H1 (cell line): ENCODE measurements at regions not wholly inside any gene's neighbourhood (a gene's known extent, or its start where the extent isn't known, plus 50 kb on each side); places are given as distances from the start of the nearest gene placed in this dataset.

Experiments
- CTCF ChIA-PET: fragments of 300-600 bp; sonication (Branson Sonifier 250); formaldehyde crosslinking; loops from one replicate; lab custom pipeline; 2021; ENCODE audit not compliant: partially characterized antibody; lab: Charles Lee
- POLR2A ChIA-PET: fragments of 300-600 bp; sonication (Branson Sonifier 250); formaldehyde crosslinking; loops from one replicate; lab custom pipeline; 2021; ENCODE audit warnings: inconsistent platforms; ENCODE audit not compliant: partially characterized antibody; lab: Charles Lee
- DNase-seq, 2 experiments: peaks; one replicate each; pipeline versions ENCODE4 v3.0.0 to v3.0.0-alpha.2; 2010 to 2022; ENCODE audit warnings: low spot score in 2 of 2, low read depth in 1 of 2, mixed read lengths in 1 of 2
- FAIRE-seq: peaks from 2 replicates; lab custom pipeline; 2011; peaks lifted over from hg19 to GRCh38; lab: Jason Lieb, UNC
- H2AFZ ChIP-seq: 2 replicates; pipeline ENCODE4 v1.8.1; 2012; ENCODE audit warnings: low read length, inconsistent platforms
- H2AK5ac ChIP-seq: 2 replicates; pipeline ENCODE4 v1.6.1; 2013; ENCODE audit warnings: low read depth, low read length
- H2BK120ac ChIP-seq: replicated peaks from 2 replicates; pipeline ENCODE3; 2013; ENCODE audit warnings: low read depth, low read length, inconsistent platforms
- H2BK12ac ChIP-seq: 2 replicates; pipeline ENCODE4 v1.6.1; 2013; ENCODE audit warnings: low read depth, low read length
- H2BK15ac ChIP-seq: 2 replicates; pipeline ENCODE4 v1.6.1; 2013; ENCODE audit warnings: low read length
- H2BK20ac ChIP-seq: 2 replicates; pipeline ENCODE4 v1.6.1; 2013; ENCODE audit warnings: low read length
- H2BK5ac ChIP-seq: 2 replicates; pipeline ENCODE4 v1.6.1; 2013; ENCODE audit warnings: low read depth, low read length
- H3K14ac ChIP-seq: 2 replicates; pipeline ENCODE4 v1.6.1; 2013; ENCODE audit warnings: inconsistent platforms; ENCODE audit not compliant: insufficient read length
- H3K18ac ChIP-seq: 2 replicates; pipeline ENCODE4 v1.6.1; 2013; ENCODE audit warnings: low read length; ENCODE audit errors: extremely low read depth
- H3K23ac ChIP-seq: 2 replicates; pipeline ENCODE4 v1.6.1; 2013; ENCODE audit warnings: inconsistent platforms; ENCODE audit not compliant: insufficient read length
- H3K23me2 ChIP-seq: 2 replicates; pipeline ENCODE4 v1.6.1; 2013; ENCODE audit warnings: low read depth, low read length
- H3K27ac ChIP-seq: 2 replicates; pipeline ENCODE4 v1.6.1; 2011; ENCODE audit warnings: low read depth, low read length, inconsistent platforms
- H3K27me3 ChIP-seq, 4 experiments: replicated peaks in 1 of 4; 1 replicate in 1 of 4; 2 replicates in 3 of 4; pipeline versions ENCODE4 v1.6.1 to v1.8.1; 2011 to 2013; ENCODE audit warnings: low read length in 3 of 4, mild to moderate bottlenecking in 3 of 4, inconsistent platforms in 2 of 4, mixed read lengths in 2 of 4, moderate library complexity in 1 of 4; ENCODE audit not compliant: control insufficient read depth in 3 of 4, insufficient read depth in 3 of 4; ENCODE audit errors: extremely low read depth in 1 of 4
- H3K36me3 ChIP-seq, 4 experiments: 2 replicates each; pipeline versions ENCODE4 v1.6.1 to v1.8.1; 2011 to 2013; ENCODE audit warnings: mild to moderate bottlenecking in 4 of 4, low read length in 3 of 4, moderate library complexity in 2 of 4, control low read depth in 1 of 4, inconsistent platforms in 1 of 4; ENCODE audit not compliant: insufficient read depth in 4 of 4, control insufficient read depth in 2 of 4
- H3K4ac ChIP-seq: replicated peaks from 2 replicates; pipeline ENCODE3; 2013; ENCODE audit warnings: low read length, low read depth, mixed read lengths, inconsistent platforms; ENCODE audit not compliant: insufficient read length
- H3K4me1 ChIP-seq, 4 experiments: replicated peaks in 1 of 4; 1 replicate in 1 of 4; 2 replicates in 3 of 4; pipeline versions ENCODE4 v1.6.1 to v1.8.1; 2011 to 2013; ENCODE audit warnings: low read length in 3 of 4, inconsistent platforms in 2 of 4, mixed read lengths in 1 of 4; ENCODE audit not compliant: insufficient read depth in 4 of 4, control insufficient read depth in 3 of 4
- H3K4me2 ChIP-seq, 2 experiments: 2 replicates each; pipeline versions ENCODE4 v1.6.1 to v1.8.1; 2011 to 2013; ENCODE audit warnings: low read depth in 2 of 2, low read length in 2 of 2, control low read depth in 1 of 2, inconsistent platforms in 1 of 2, mild to moderate bottlenecking in 1 of 2; ENCODE audit not compliant: insufficient read depth in 1 of 2
- H3K4me3 ChIP-seq, 4 experiments: fragments of 200-600, 300-600 bp in 1 of 4; sonication (generic), shearing (Covaris generic), sonication (Bioruptor Twin) in 1 of 4; 2 replicates each; pipeline versions ENCODE4 v1.5.1 to v1.8.1; 2011 to 2016; ENCODE audit warnings: low read length in 4 of 4, low read depth in 3 of 4, control low read depth in 2 of 4, inconsistent platforms in 2 of 4, mild to moderate bottlenecking in 2 of 4, mixed read lengths in 1 of 4, moderate library complexity in 1 of 4; ENCODE audit not compliant: insufficient read depth in 2 of 4; ENCODE audit errors: extremely low read depth in 1 of 4
- H3K56ac ChIP-seq: replicated peaks from 2 replicates; pipeline ENCODE3; 2013; ENCODE audit warnings: low read depth, mild to moderate bottlenecking, mixed read lengths, low read length, inconsistent platforms; ENCODE audit not compliant: insufficient read length
- H3K79me1 ChIP-seq: 2 replicates; pipeline ENCODE4 v1.6.1; 2013; ENCODE audit warnings: low read depth, low read length, control low read depth
- H3K79me2 ChIP-seq, 2 experiments: 2 replicates each; pipeline versions ENCODE4 v1.6.1 to v1.8.1; 2012 to 2013; ENCODE audit warnings: low read length in 2 of 2, mild to moderate bottlenecking in 2 of 2, inconsistent platforms in 1 of 2; ENCODE audit not compliant: insufficient read depth in 2 of 2, control insufficient read depth in 1 of 2
- H3K9ac ChIP-seq, 4 experiments: replicated peaks in 1 of 4; 1 replicate in 1 of 4; 2 replicates in 3 of 4; pipeline versions ENCODE4 v1.6.1 to v1.8.1; 2011 to 2013; ENCODE audit warnings: low read depth in 3 of 4, low read length in 3 of 4, control low read depth in 2 of 4, mild to moderate bottlenecking in 2 of 4, moderate library complexity in 2 of 4, inconsistent platforms in 1 of 4; ENCODE audit errors: extremely low read depth in 1 of 4
- H3K9me3 ChIP-seq, 2 experiments: 2 replicates each; pipeline versions ENCODE4 v1.6.1 to v1.8.1; 2012 to 2013; ENCODE audit warnings: mild to moderate bottlenecking in 2 of 2, moderate library complexity in 2 of 2, control low read depth in 1 of 2, inconsistent platforms in 1 of 2, low read depth in 1 of 2, low read length in 1 of 2, mixed read lengths in 1 of 2; ENCODE audit not compliant: insufficient read depth in 2 of 2
- H4K20me1 ChIP-seq, 2 experiments: replicated peaks in 1 of 2; 2 replicates each; pipeline versions ENCODE3 to v1.8.1; 2011 to 2013; ENCODE audit warnings: inconsistent platforms in 2 of 2, low read length in 2 of 2, mild to moderate bottlenecking in 1 of 2; ENCODE audit not compliant: insufficient read depth in 2 of 2, control insufficient read depth in 1 of 2
- H4K5ac ChIP-seq: 2 replicates; pipeline ENCODE4 v1.6.1; 2013; ENCODE audit warnings: low read length, low read depth, mixed read lengths, inconsistent platforms; ENCODE audit not compliant: insufficient read length
- H4K8ac ChIP-seq: 2 replicates; pipeline ENCODE4 v1.8.0; 2013; ENCODE audit warnings: mild to moderate bottlenecking, moderate library complexity, low read length, inconsistent platforms; ENCODE audit not compliant: insufficient read depth; ENCODE audit errors: extremely low read depth
- H4K91ac ChIP-seq: replicated peaks from 2 replicates; pipeline ENCODE3; 2013; ENCODE audit warnings: low read length, mixed read lengths, inconsistent platforms; ENCODE audit not compliant: insufficient read length
- KDM4A ChIP-seq: IDR thresholded peaks from one replicate; pipeline ENCODE4 v1.7.1; 2012; ENCODE audit warnings: low read depth, mild to moderate bottlenecking, moderate library complexity, low read length, inconsistent platforms; ENCODE audit not compliant: severe bottlenecking
- whole genome bisulfite sequencing, 2 experiments: shearing (Covaris generic) in 1 of 2; methylation state at CpG; one replicate each; pipeline versions ENCODE4 v1.1.6 to v1.1.7; 2013 to 2015; ENCODE audit warnings: low lambda C conversion rate in 2 of 2, mixed read lengths in 2 of 2, inconsistent platforms in 1 of 2, low coverage in 1 of 2, missing lambda C conversion rate in 1 of 2; ENCODE audit not compliant: insufficient replicate concordance in 2 of 2, insufficient coverage in 1 of 2, insufficient read length in 1 of 2; ENCODE audit errors: extremely low coverage in 1 of 2, missing lambda C conversion rate in 1 of 2; 5-methylcytosine and 5-hydroxymethylcytosine counted together

- no peak overlapping the region for H2BK120ac ChIP-seq
- no peaks in the 10 kb centered on the region for H4K20me1 ChIP-seq
- no peak overlapping the region for H3K14ac ChIP-seq
- CTCF ChIA-PET = interaction anchor here (2.2 kb wide), 1 partner anchor 31 kb away, joined by 5 read pairs; no protein-coding TSS in a partner anchor
- no peaks in the 10 kb centered on the region for H3K27me3 ChIP-seq
- TF ChIP-seq KDM4A = no peak
- H2BK15ac ChIP-seq = no peak overlapping the region
- no peaks in the 10 kb centered on the region for H3K36me3 ChIP-seq
- no peak overlapping the region for H3K27ac ChIP-seq
- no peak overlapping the region for H4K5ac ChIP-seq
- 91% methylated on average over 3 of the region's 3 CpGs; no CpG with 5 or more reads in 1 of the 2 experiments for WGBS, 2 experiments
- H3K23ac ChIP-seq = no peak overlapping the region
- no peaks in the 10 kb centered on the region for H3K23me2 ChIP-seq
- no peak overlapping the region for H2AFZ ChIP-seq
- no peaks in the 10 kb centered on the region; a peak in 3 of 7 replicates for H3K4me1 ChIP-seq
- no peaks in the 10 kb centered on the region for H3K79me2 ChIP-seq
- H3K79me1 ChIP-seq = no peaks in the 10 kb centered on the region
- no peak overlapping the region for H3K4me2 ChIP-seq
- H2AK5ac ChIP-seq = no peak overlapping the region
- H3K9me3 ChIP-seq = 0 out of 4 replicates have a peak, but pooled peaks cover 0 to 2% of the 10 kb centered on the region in 2 experiments
- H3K56ac ChIP-seq = no peak overlapping the region
- H4K8ac ChIP-seq = no peak overlapping the region
- DNase-seq (no peak), FAIRE-seq (no peak)
- no peak overlapping the region for H4K91ac ChIP-seq
- H3K18ac ChIP-seq = no peak overlapping the region
- H3K4ac ChIP-seq = no peak overlapping the region
- no peak overlapping the region for H3K4me3 ChIP-seq
- H2BK5ac ChIP-seq = no peak overlapping the region
- H2BK12ac ChIP-seq = no peak overlapping the region
- POLR2A ChIA-PET = no interaction called here
- H2BK20ac ChIP-seq = no peak overlapping the region
- no peak overlapping the region for H3K9ac ChIP-seq
Observed at GRCh38 chr14:34067587-34067986, 116.7 kb upstream of the EGLN3 start.
